GM19023 (cell line): ENCODE measurements at regions not wholly inside any gene's neighbourhood (a gene's known extent, or its start where the extent isn't known, plus 50 kb on each side); places are given as distances from the start of the nearest gene placed in this dataset.
"Not testable (repeated sequence)": the region's sequence is repeated elsewhere in the genome, so short reads cannot be mapped to it uniquely, and the experiment has no call there.

ENCODE experiments used
- ATAC-seq: cut with Tn5 transposase; IDR thresholded peaks from one replicate; pipeline ENCODE4 v1.9.1; 2021; ENCODE audit warnings: mild to moderate bottlenecking, moderate library complexity; ENCODE audit not compliant: unreplicated experiment

GRCh38 chr1:101474039-101474665 is 237.3 kb downstream of the S1PR1 start:
- no peak for ATAC-seq

- ATAC-seq: no peak
Measured at GRCh38 chr1:101476541-101476940, 239.7 kb downstream of the S1PR1 start.

GRCh38 chr1:101479945-101480344 is 243.1 kb downstream of the S1PR1 start:
- no peak for ATAC-seq

GRCh38 chr1:101482306-101482705 is 245.5 kb downstream of the S1PR1 start:
- no peak for ATAC-seq

- no peak for ATAC-seq
Measured at GRCh38 chr1:101483982-101484688, 247.3 kb downstream of the S1PR1 start.

GRCh38 chr1:101484689-101485338 is 248.0 kb downstream of the S1PR1 start:
- no peak for ATAC-seq

GRCh38 chr1:101485712-101486111 is 248.9 kb downstream of the S1PR1 start:
- ATAC-seq: no peak

- not testable (repeated sequence) for ATAC-seq
Measured at GRCh38 chr1:101492144-101492543, 255.3 kb downstream of the S1PR1 start.

GRCh38 chr1:101493920-101494319 is 257.1 kb downstream of the S1PR1 start:
- not testable (repeated sequence) for ATAC-seq

GRCh38 chr1:101496109-101496508 is 259.3 kb downstream of the S1PR1 start:
- no peak for ATAC-seq

GRCh38 chr1:101497881-101498559 is 261.2 kb downstream of the S1PR1 start:
- ATAC-seq: no peak

GRCh38 chr1:101504106-101504505 is 267.3 kb downstream of the S1PR1 start:
- ATAC-seq: not testable (repeated sequence)

GRCh38 chr1:101505240-101505639 is 268.4 kb downstream of the S1PR1 start:
- not testable (repeated sequence) for ATAC-seq

- ATAC-seq: no peak
Measured at GRCh38 chr1:101506541-101507164, 269.8 kb downstream of the S1PR1 start.

- ATAC-seq: no peak
Measured at GRCh38 chr1:101507547-101507971, 270.7 kb downstream of the S1PR1 start.

GRCh38 chr1:101508913-101509312 is 272.1 kb downstream of the S1PR1 start:
- ATAC-seq: no peak

GRCh38 chr1:101509370-101509769 is 272.6 kb downstream of the S1PR1 start:
- no peak for ATAC-seq

- no peak for ATAC-seq
Measured at GRCh38 chr1:101511202-101511891, 274.5 kb downstream of the S1PR1 start.

- peak; percentile 87 for ATAC-seq
Measured at GRCh38 chr1:101520302-101520701, 283.5 kb downstream of the S1PR1 start.

GRCh38 chr1:101522486-101522885 is 285.7 kb downstream of the S1PR1 start:
- ATAC-seq: no peak
